Panc1 (cell line): ENCODE measurements at regions not wholly inside any gene's neighbourhood (a gene's known extent, or its start where the extent isn't known, plus 50 kb on each side); places are given as distances from the start of the nearest gene placed in this dataset.

Experiments
- ATAC-seq: fragments of 200-7000 bp; cut with Tn5 transposase; 2 replicates; pipeline ENCODE4 v1.9.1; 2020; ENCODE audit warnings: mild to moderate bottlenecking, moderate library complexity
- BruUV-seq: library from RNA; stranded (reverse); fragments of 400-500 nt; replicated peaks from 2 replicates; lab custom pipeline; 2021; lab: Mats Ljungman, UMichigan
- CTCF ChIA-PET: fragments of 300-600 bp; sonication (Branson Sonifier 250); formaldehyde crosslinking; loops from one replicate; lab custom pipeline; 2022; ENCODE audit warnings: antibody characterized with exemption; lab: Charles Lee
- POLR2A ChIA-PET: fragments of 300-600 bp; sonication (Branson Sonifier 250); formaldehyde crosslinking; loops from one replicate; lab custom pipeline; 2022; ENCODE audit warnings: antibody characterized with exemption; lab: Charles Lee
- DNase-seq: peaks from one replicate; pipeline ENCODE4 v3.0.0-alpha.2; 2010; ENCODE audit warnings: low read depth, low spot score
- H3K27ac ChIP-seq: 2 replicates; pipeline ENCODE4 v1.5.1; 2011; ENCODE audit warnings: mild to moderate bottlenecking, low read length, inconsistent platforms
- H3K27me3 ChIP-seq: fragments of 200-500 bp; sonication (Bioruptor generic); 2 replicates; pipeline ENCODE4 v1.6.0; 2014; ENCODE audit warnings: low read length, inconsistent platforms; ENCODE audit not compliant: control insufficient read depth, insufficient read depth
- H3K36me3 ChIP-seq: fragments of 200-500 bp; sonication (Bioruptor generic); 2 replicates; pipeline ENCODE4 v1.5.1; 2014; ENCODE audit warnings: inconsistent platforms, mild to moderate bottlenecking, low read length, moderate library complexity; ENCODE audit not compliant: control insufficient read depth, insufficient read depth
- H3K4me1 ChIP-seq: 2 replicates; pipeline ENCODE4 v1.5.1; 2011; ENCODE audit warnings: inconsistent platforms, mild to moderate bottlenecking, low read length, moderate library complexity; ENCODE audit not compliant: control insufficient read depth, insufficient read depth
- H3K4me3 ChIP-seq, 2 experiments: 2 replicates each; pipeline ENCODE4 v1.5.1; 2011 to 2012; ENCODE audit warnings: low read depth in 2 of 2, low read length in 2 of 2, mild to moderate bottlenecking in 2 of 2, inconsistent platforms in 1 of 2, moderate library complexity in 1 of 2
- H3K9me3 ChIP-seq: fragments of 200-500 bp; sonication (Bioruptor generic); 2 replicates; pipeline ENCODE4 v1.5.1; 2014; ENCODE audit warnings: low read depth, mild to moderate bottlenecking, inconsistent platforms, low read length, moderate library complexity; ENCODE audit not compliant: control insufficient read depth, insufficient read depth
- POLR2AphosphoS5 ChIP-seq: IDR thresholded peaks from 2 replicates; pipeline ENCODE4 v1.6.1; 2012; ENCODE audit warnings: mild to moderate bottlenecking, low read depth, low read length, moderate library complexity
- TCF7L2 ChIP-seq: IDR thresholded peaks from 2 replicates; pipeline ENCODE4 v1.6.1; 2011; ENCODE audit warnings: mild to moderate bottlenecking, low read depth, low read length, inconsistent platforms
- in situ Hi-C: cut with HindIII; loops from 2 replicates; pipeline ENCODE4 v1.10.0; 2016; ENCODE audit warnings: low sequenced_read_pairs, low pct_unique_long_range_greater_than_20kb
- intact Hi-C: fragments of 100-400 bp; cut with micrococcal nuclease; formaldehyde crosslinking; loops from one replicate; pipeline ENCODE4 v1.10.0; 2022; ENCODE audit not compliant: unreplicated experiment
- TF ChIP-seq, protein P1 (sequence below): fragments of 450-650 bp; IDR thresholded peaks from 2 replicates; pipeline ENCODE4 v1.5.1; 2017; ENCODE audit warnings: mild to moderate bottlenecking
- TF ChIP-seq, protein P2 (sequence below), 2 experiments: IDR thresholded peaks; 2 replicates each; pipeline ENCODE4 v1.6.1; 2011 to 2012; ENCODE audit warnings: low read depth in 2 of 2, control low read depth in 1 of 2, low read length in 1 of 2, mild to moderate bottlenecking in 1 of 2, moderate library complexity in 1 of 2; ENCODE audit not compliant: insufficient read depth in 1 of 2

DNA sequence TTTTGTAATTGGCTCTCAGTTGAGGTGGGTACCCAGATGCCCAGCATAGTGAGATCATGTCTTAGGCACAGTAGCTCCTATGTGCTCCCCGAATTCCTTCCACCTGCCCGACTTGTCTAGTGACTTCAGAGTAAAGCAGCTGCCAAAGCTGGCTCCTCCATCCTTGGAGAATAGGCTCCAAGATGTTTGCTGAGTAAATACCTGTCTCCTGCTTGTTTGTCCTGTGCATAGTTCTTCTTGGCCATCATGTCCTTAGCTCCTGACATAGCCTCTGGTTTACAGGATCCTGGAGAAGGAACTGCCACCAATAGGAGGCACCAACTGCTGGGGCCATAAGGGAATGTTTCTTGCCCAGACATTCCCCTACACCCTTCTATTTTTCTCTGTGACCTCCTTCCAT, 52.6 kb upstream of the CISTR start:
- intact Hi-C loops (no loop called here), in situ Hi-C loops (no loop called here)
- Histone ChIP-seq H3K4me1 (peaks cover 21% of the 10 kb centered on the region), H3K27ac (peak overlapping the region; percentile 67), H3K36me3 (no peaks in the 10 kb centered on the region), H3K27me3 (no peaks in the 10 kb centered on the region), H3K9me3 (no peaks in the 10 kb centered on the region), H3K4me3 (no peak overlapping the region)
- POLR2A ChIA-PET: no interaction called here
- TF ChIP-seq, protein P1, sequence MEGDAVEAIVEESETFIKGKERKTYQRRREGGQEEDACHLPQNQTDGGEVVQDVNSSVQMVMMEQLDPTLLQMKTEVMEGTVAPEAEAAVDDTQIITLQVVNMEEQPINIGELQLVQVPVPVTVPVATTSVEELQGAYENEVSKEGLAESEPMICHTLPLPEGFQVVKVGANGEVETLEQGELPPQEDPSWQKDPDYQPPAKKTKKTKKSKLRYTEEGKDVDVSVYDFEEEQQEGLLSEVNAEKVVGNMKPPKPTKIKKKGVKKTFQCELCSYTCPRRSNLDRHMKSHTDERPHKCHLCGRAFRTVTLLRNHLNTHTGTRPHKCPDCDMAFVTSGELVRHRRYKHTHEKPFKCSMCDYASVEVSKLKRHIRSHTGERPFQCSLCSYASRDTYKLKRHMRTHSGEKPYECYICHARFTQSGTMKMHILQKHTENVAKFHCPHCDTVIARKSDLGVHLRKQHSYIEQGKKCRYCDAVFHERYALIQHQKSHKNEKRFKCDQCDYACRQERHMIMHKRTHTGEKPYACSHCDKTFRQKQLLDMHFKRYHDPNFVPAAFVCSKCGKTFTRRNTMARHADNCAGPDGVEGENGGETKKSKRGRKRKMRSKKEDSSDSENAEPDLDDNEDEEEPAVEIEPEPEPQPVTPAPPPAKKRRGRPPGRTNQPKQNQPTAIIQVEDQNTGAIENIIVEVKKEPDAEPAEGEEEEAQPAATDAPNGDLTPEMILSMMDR: peak; percentile 22; the same call in 1 of the 2 replicates
- TF ChIP-seq, protein P2, sequence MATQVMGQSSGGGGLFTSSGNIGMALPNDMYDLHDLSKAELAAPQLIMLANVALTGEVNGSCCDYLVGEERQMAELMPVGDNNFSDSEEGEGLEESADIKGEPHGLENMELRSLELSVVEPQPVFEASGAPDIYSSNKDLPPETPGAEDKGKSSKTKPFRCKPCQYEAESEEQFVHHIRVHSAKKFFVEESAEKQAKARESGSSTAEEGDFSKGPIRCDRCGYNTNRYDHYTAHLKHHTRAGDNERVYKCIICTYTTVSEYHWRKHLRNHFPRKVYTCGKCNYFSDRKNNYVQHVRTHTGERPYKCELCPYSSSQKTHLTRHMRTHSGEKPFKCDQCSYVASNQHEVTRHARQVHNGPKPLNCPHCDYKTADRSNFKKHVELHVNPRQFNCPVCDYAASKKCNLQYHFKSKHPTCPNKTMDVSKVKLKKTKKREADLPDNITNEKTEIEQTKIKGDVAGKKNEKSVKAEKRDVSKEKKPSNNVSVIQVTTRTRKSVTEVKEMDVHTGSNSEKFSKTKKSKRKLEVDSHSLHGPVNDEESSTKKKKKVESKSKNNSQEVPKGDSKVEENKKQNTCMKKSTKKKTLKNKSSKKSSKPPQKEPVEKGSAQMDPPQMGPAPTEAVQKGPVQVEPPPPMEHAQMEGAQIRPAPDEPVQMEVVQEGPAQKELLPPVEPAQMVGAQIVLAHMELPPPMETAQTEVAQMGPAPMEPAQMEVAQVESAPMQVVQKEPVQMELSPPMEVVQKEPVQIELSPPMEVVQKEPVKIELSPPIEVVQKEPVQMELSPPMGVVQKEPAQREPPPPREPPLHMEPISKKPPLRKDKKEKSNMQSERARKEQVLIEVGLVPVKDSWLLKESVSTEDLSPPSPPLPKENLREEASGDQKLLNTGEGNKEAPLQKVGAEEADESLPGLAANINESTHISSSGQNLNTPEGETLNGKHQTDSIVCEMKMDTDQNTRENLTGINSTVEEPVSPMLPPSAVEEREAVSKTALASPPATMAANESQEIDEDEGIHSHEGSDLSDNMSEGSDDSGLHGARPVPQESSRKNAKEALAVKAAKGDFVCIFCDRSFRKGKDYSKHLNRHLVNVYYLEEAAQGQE (IDR thresholded peaks at IDR 0.05; ENCODE audit: insufficient read depth in 1 of 2, low read depth in 2 of 2, low read length in 1 of 2): no peak
- TF ChIP-seq POLR2AphosphoS5: no peak
- BruUV-seq: no TSS peak
- DNase-seq: no peak
- ATAC-seq: peak; percentile 43
- CTCF ChIA-PET: interaction anchor here (1.2 kb wide), 1 partner anchor 12 kb away, joined by 3 read pairs; no protein-coding TSS in a partner anchor

DNA sequence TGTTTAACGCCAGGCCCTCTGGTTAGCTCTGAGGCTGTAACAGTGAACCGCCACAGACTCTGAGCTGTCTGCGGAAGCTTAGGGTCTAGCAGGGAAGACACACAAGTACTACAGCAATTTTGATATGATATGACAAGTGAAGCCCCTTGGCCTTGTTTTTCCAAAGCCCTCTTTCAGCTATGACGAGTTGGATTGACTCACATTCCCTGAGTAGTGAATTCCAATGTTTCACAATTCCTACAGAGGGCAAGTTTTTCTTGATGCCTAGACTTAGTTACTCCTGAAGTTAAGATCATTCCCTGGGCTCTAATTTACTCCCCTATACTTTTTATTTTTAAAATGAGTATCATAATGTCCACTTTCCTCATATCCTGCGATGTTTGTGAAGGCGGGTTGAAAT, 53.3 kb upstream of the CISTR start:
- H3K4me1 ChIP-seq: peaks cover 21% of the 10 kb centered on the region
- no peaks in the 10 kb centered on the region for H3K9me3 ChIP-seq
- peak overlapping the region; percentile 67 for H3K27ac ChIP-seq
- POLR2A ChIA-PET: no interaction called here
- DNase-seq (no peak), ATAC-seq (no peak)
- H3K36me3 ChIP-seq: no peaks in the 10 kb centered on the region
- intact Hi-C loops: no loop called here
- no peak overlapping the region for H3K4me3 ChIP-seq
- in situ Hi-C loops: no loop called here
- TF ChIP-seq, protein P2 (IDR thresholded peaks at IDR 0.05; ENCODE audit: insufficient read depth in 1 of 2, low read depth in 2 of 2, low read length in 1 of 2): no peak
- TF ChIP-seq TCF7L2 (no peak), POLR2AphosphoS5 (no peak)
- TF ChIP-seq, protein P1: no peak
- H3K27me3 ChIP-seq: no peaks in the 10 kb centered on the region
- BruUV-seq: no TSS peak
- CTCF ChIA-PET: interaction anchor here (0.6 to 1.2 kb wide), 2 partner anchors 13 to 48 kb away, joined by 3 to 8 read pairs; no protein-coding TSS in a partner anchor
